ENCODE measurements at regions not wholly inside any gene's neighbourhood (a gene's known extent, or its start where the extent isn't known, plus 50 kb on each side); places are given as distances from the start of the nearest gene placed in this dataset.

- H4K12ac ChIP-seq (ENCODE audit: low read depth, low read length): no peak overlapping the region
- no peak overlapping the region for H3K4ac ChIP-seq (ENCODE audit: low read depth, low read length)
- H3K18ac ChIP-seq (ENCODE audit: low read length): no peak overlapping the region
- H3K9ac ChIP-seq (ENCODE audit: low read length): no peak overlapping the region
- H3K79me2 ChIP-seq (ENCODE audit: control insufficient read depth, insufficient read depth, low read length, poor library complexity): no peaks in the 10 kb centered on the region
- H4K91ac ChIP-seq (ENCODE audit: low read depth, low read length): no peak overlapping the region
- no peak overlapping the region for H2AFZ ChIP-seq (ENCODE audit: insufficient read depth, low read length, poor library complexity)
- no peak overlapping the region for H3K23ac ChIP-seq (ENCODE audit: low read length)
- H2BK12ac ChIP-seq (ENCODE audit: low read length): no peak overlapping the region
- H3K79me1 ChIP-seq (ENCODE audit: low read length): no peaks in the 10 kb centered on the region
- no peak overlapping the region for H3K4me3 ChIP-seq (ENCODE audit: low read depth, low read length)
- H2BK5ac ChIP-seq (ENCODE audit: low read depth, low read length, poor library complexity): no peak overlapping the region
- no peak overlapping the region for H3K14ac ChIP-seq (ENCODE audit: low read length)
- H3K4me2 ChIP-seq (ENCODE audit: low read length): no peak overlapping the region
- no peaks in the 10 kb centered on the region for H3K27me3 ChIP-seq (ENCODE audit: insufficient read depth, low read length)
- DNase-seq: no peak
- no peak overlapping the region for H3K27ac ChIP-seq (ENCODE audit: low read depth, low read length)
- no CpG with 5 or more reads among the region's 3 CpGs for WGBS (ENCODE audit: extremely low coverage, insufficient coverage, insufficient read length)
- H3K9me3 ChIP-seq (ENCODE audit: insufficient read depth, low read depth, low read length): no peaks in the 10 kb centered on the region
- H3K4me1 ChIP-seq (ENCODE audit: control insufficient read depth in 1 of 2, insufficient read depth in 2 of 2, low read length in 2 of 2): no peaks in the 10 kb centered on the region
- no peak overlapping the region for H2BK120ac ChIP-seq (ENCODE audit: insufficient read depth, low read length, poor library complexity)
- no peak overlapping the region for H2AK5ac ChIP-seq (ENCODE audit: low read length)
- no peaks in the 10 kb centered on the region for H3K36me3 ChIP-seq (ENCODE audit: control insufficient read depth in 1 of 2, insufficient read depth in 2 of 2, low read length in 2 of 2)
- H4K8ac ChIP-seq (ENCODE audit: low read depth, low read length): no peak overlapping the region
These were observed 846.9 kb upstream of the VRK2 start for GRCh38 chr2:57199663-57200062.

- no CpG with 5 or more reads among the region's 3 CpGs for WGBS (ENCODE audit: extremely low coverage, insufficient coverage, insufficient read length)
- Histone ChIP-seq H3K79me2 (ENCODE audit: control insufficient read depth, insufficient read depth, low read length, poor library complexity) (no peaks in the 10 kb centered on the region), H3K14ac (ENCODE audit: low read length) (no peak overlapping the region), H3K79me1 (ENCODE audit: low read length) (no peaks in the 10 kb centered on the region), H3K4me1 (ENCODE audit: control insufficient read depth in 1 of 2, insufficient read depth in 2 of 2, low read length in 2 of 2) (no peaks in the 10 kb centered on the region), H3K18ac (ENCODE audit: low read length) (no peak overlapping the region), H3K36me3 (ENCODE audit: control insufficient read depth in 1 of 2, insufficient read depth in 2 of 2, low read length in 2 of 2) (no peaks in the 10 kb centered on the region), H4K8ac (ENCODE audit: low read depth, low read length) (no peak overlapping the region), H2AK5ac (ENCODE audit: low read length) (no peak overlapping the region), H2AFZ (ENCODE audit: insufficient read depth, low read length, poor library complexity) (no peak overlapping the region), H3K27ac (ENCODE audit: low read depth, low read length) (no peak overlapping the region), H3K27me3 (ENCODE audit: insufficient read depth, low read length) (no peaks in the 10 kb centered on the region), H3K4me3 (ENCODE audit: low read depth, low read length) (no peak overlapping the region), H3K4ac (ENCODE audit: low read depth, low read length) (no peak overlapping the region), H3K9me3 (ENCODE audit: insufficient read depth, low read depth, low read length) (no peaks in the 10 kb centered on the region), H3K9ac (ENCODE audit: low read length) (no peak overlapping the region), H3K4me2 (ENCODE audit: low read length) (no peak overlapping the region), H3K23ac (ENCODE audit: low read length) (no peak overlapping the region), H2BK12ac (ENCODE audit: low read length) (no peak overlapping the region), H2BK120ac (ENCODE audit: insufficient read depth, low read length, poor library complexity) (no peak overlapping the region), H4K12ac (ENCODE audit: low read depth, low read length) (no peak overlapping the region), H4K91ac (ENCODE audit: low read depth, low read length) (no peak overlapping the region), H2BK5ac (ENCODE audit: low read depth, low read length, poor library complexity) (no peak overlapping the region)
- no peak for DNase-seq
These were observed 842.2 kb upstream of the VRK2 start for GRCh38 chr2:57204364-57204763.

- no peak overlapping the region for H4K91ac ChIP-seq (ENCODE audit: low read depth, low read length)
- H3K4ac ChIP-seq (ENCODE audit: low read depth, low read length): no peak overlapping the region
- no peaks in the 10 kb centered on the region for H3K9me3 ChIP-seq (ENCODE audit: insufficient read depth, low read depth, low read length)
- no peak overlapping the region for H2BK12ac ChIP-seq (ENCODE audit: low read length)
- H4K12ac ChIP-seq (ENCODE audit: low read depth, low read length): no peak overlapping the region
- no peaks in the 10 kb centered on the region for H3K27me3 ChIP-seq (ENCODE audit: insufficient read depth, low read length)
- no peak overlapping the region for H3K14ac ChIP-seq (ENCODE audit: low read length)
- no peak overlapping the region for H2BK5ac ChIP-seq (ENCODE audit: low read depth, low read length, poor library complexity)
- H3K79me2 ChIP-seq (ENCODE audit: control insufficient read depth, insufficient read depth, low read length, poor library complexity): no peaks in the 10 kb centered on the region
- H2AK5ac ChIP-seq (ENCODE audit: low read length): no peak overlapping the region
- no peak overlapping the region for H4K8ac ChIP-seq (ENCODE audit: low read depth, low read length)
- H3K4me3 ChIP-seq (ENCODE audit: low read depth, low read length): no peak overlapping the region
- no peak overlapping the region for H3K9ac ChIP-seq (ENCODE audit: low read length)
- DNase-seq: no peak
- no peaks in the 10 kb centered on the region for H3K36me3 ChIP-seq (ENCODE audit: control insufficient read depth in 1 of 2, insufficient read depth in 2 of 2, low read length in 2 of 2)
- no peaks in the 10 kb centered on the region for H3K79me1 ChIP-seq (ENCODE audit: low read length)
- no peak overlapping the region for H3K23ac ChIP-seq (ENCODE audit: low read length)
- H3K4me2 ChIP-seq (ENCODE audit: low read length): no peak overlapping the region
- H2BK120ac ChIP-seq (ENCODE audit: insufficient read depth, low read length, poor library complexity): no peak overlapping the region
- H3K18ac ChIP-seq (ENCODE audit: low read length): no peak overlapping the region
- no CpG with 5 or more reads among the region's 2 CpGs for WGBS (ENCODE audit: extremely low coverage, insufficient coverage, insufficient read length)
- no peak overlapping the region for H2AFZ ChIP-seq (ENCODE audit: insufficient read depth, low read length, poor library complexity)
- no peaks in the 10 kb centered on the region for H3K4me1 ChIP-seq (ENCODE audit: control insufficient read depth in 1 of 2, insufficient read depth in 2 of 2, low read length in 2 of 2)
- H3K27ac ChIP-seq (ENCODE audit: low read depth, low read length): no peak overlapping the region
These were observed 841.4 kb upstream of the VRK2 start for GRCh38 chr2:57205241-57205640.

- Histone ChIP-seq H3K36me3 (ENCODE audit: control insufficient read depth in 1 of 2, insufficient read depth in 2 of 2, low read length in 2 of 2) (no peaks in the 10 kb centered on the region), H3K4me1 (ENCODE audit: control insufficient read depth in 1 of 2, insufficient read depth in 2 of 2, low read length in 2 of 2) (no peaks in the 10 kb centered on the region), H2BK120ac (ENCODE audit: insufficient read depth, low read length, poor library complexity) (no peak overlapping the region), H3K27ac (ENCODE audit: low read depth, low read length) (no peak overlapping the region), H3K23ac (ENCODE audit: low read length) (no peak overlapping the region), H3K9ac (ENCODE audit: low read length) (no peak overlapping the region), H3K79me2 (ENCODE audit: control insufficient read depth, insufficient read depth, low read length, poor library complexity) (no peaks in the 10 kb centered on the region), H2AK5ac (ENCODE audit: low read length) (no peak overlapping the region), H3K27me3 (ENCODE audit: insufficient read depth, low read length) (no peaks in the 10 kb centered on the region), H3K4me2 (ENCODE audit: low read length) (no peak overlapping the region), H4K8ac (ENCODE audit: low read depth, low read length) (no peak overlapping the region), H4K91ac (ENCODE audit: low read depth, low read length) (no peak overlapping the region), H2BK12ac (ENCODE audit: low read length) (no peak overlapping the region), H3K4ac (ENCODE audit: low read depth, low read length) (no peak overlapping the region), H4K12ac (ENCODE audit: low read depth, low read length) (no peak overlapping the region), H3K4me3 (ENCODE audit: low read depth, low read length) (no peak overlapping the region), H3K79me1 (ENCODE audit: low read length) (no peaks in the 10 kb centered on the region), H2AFZ (ENCODE audit: insufficient read depth, low read length, poor library complexity) (no peak overlapping the region), H3K18ac (ENCODE audit: low read length) (no peak overlapping the region), H3K9me3 (ENCODE audit: insufficient read depth, low read depth, low read length) (no peaks in the 10 kb centered on the region), H2BK5ac (ENCODE audit: low read depth, low read length, poor library complexity) (no peak overlapping the region), H3K14ac (ENCODE audit: low read length) (no peak overlapping the region)
- WGBS (ENCODE audit: extremely low coverage, insufficient coverage, insufficient read length): no CpG with 5 or more reads among the region's 1 CpG
- no peak for DNase-seq
These were observed 839.4 kb upstream of the VRK2 start for GRCh38 chr2:57207191-57207590.
